GM10266 (cell line): ENCODE measurements at regions not wholly inside any gene's neighbourhood (a gene's known extent, or its start where the extent isn't known, plus 50 kb on each side); places are given as distances from the start of the nearest gene placed in this dataset.

Source experiments
- DNase-seq: peaks from one replicate; pipeline ENCODE4 v3.0.0; 2012; ENCODE audit errors: extremely low spot score
- TF ChIP-seq, protein P1 (sequence below): IDR thresholded peaks from 2 replicates; pipeline ENCODE4 v1.5.1; 2012; ENCODE audit warnings: mild to moderate bottlenecking, low read depth; ENCODE audit not compliant: control insufficient read depth, insufficient read depth; ENCODE audit errors: missing control alignments

DNA sequence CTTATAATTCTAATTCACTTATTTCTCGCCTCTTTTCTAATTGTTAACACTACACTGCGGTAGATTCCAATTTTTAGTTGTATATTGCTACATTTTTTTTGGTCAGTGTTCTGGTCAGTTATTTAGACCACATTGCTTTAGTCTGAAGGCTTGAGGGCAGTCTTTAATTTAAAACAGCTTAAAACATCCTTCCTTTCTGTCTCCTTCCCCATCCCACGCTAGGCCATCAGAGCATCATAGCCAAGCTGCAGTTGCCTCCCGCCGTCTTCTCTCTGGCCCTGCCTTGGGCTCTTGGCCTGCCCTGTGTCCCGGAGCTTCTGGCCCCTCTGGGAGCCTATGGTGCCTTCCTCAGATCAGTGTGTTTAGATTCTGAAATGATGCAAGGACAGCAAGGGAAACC is 52.6 kb upstream of the GLI2 start:
- TF ChIP-seq, protein P1, sequence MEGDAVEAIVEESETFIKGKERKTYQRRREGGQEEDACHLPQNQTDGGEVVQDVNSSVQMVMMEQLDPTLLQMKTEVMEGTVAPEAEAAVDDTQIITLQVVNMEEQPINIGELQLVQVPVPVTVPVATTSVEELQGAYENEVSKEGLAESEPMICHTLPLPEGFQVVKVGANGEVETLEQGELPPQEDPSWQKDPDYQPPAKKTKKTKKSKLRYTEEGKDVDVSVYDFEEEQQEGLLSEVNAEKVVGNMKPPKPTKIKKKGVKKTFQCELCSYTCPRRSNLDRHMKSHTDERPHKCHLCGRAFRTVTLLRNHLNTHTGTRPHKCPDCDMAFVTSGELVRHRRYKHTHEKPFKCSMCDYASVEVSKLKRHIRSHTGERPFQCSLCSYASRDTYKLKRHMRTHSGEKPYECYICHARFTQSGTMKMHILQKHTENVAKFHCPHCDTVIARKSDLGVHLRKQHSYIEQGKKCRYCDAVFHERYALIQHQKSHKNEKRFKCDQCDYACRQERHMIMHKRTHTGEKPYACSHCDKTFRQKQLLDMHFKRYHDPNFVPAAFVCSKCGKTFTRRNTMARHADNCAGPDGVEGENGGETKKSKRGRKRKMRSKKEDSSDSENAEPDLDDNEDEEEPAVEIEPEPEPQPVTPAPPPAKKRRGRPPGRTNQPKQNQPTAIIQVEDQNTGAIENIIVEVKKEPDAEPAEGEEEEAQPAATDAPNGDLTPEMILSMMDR, result no peak
- DNase-seq, result no peak

DNA sequence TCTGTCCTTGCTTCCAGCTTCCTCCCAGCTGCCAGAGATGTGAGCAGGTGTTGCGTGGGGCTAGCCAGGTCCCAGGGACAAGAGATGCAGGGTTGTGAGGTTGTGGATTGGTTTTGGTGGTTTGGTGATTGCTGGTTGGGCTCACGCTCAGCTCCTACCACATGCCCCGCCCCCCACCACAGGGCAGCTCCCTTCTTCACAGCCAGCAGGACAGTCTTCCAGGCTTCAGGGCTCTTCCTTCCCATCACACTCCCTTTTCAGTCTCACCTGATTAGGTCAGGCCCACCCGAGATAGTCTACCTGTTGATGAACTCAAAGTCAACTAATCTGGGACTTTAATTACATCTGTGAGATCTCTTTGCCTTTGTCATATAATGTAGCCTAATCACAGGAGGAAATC is 52.0 kb upstream of the GLI2 start:
- no peak for DNase-seq
- TF ChIP-seq, protein P1, result no peak

DNA sequence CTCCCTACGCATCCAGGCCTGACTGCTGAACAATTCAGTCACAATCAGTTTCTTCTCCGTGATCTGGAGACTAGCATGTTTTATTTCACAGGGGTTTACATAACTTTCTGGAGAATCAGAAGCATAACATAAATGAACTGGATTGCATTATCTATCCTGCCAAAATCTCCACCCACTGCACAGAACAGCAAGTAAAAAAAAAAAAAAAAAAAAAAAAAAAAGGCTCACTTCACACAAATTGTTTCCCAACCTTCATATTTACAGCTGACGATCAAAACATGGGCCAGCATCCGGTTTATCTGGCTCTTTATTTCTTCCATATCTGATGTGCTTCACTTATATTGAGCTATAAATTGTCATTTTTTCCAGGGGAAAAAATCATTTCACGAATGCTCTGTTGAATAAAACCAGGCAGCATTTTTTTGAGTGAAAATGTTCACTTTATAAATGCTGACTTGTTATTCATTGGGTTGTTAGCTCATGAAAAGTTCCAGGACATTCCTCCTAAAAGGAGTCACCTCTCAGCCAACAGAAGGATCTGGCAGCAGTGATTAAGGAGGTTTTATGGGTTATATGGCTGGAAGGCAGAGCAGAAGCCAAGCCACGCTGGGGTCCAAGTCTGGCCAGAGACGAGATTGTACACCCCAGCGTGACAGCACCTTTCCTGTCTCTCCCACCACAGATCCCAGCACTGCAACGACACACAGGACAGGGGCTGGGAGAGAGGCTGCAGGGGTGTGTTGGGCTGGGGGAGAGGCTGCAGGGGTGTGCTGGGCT is 51.2 kb upstream of the GLI2 start:
- no peak for DNase-seq
- TF ChIP-seq, protein P1, result no peak

DNA sequence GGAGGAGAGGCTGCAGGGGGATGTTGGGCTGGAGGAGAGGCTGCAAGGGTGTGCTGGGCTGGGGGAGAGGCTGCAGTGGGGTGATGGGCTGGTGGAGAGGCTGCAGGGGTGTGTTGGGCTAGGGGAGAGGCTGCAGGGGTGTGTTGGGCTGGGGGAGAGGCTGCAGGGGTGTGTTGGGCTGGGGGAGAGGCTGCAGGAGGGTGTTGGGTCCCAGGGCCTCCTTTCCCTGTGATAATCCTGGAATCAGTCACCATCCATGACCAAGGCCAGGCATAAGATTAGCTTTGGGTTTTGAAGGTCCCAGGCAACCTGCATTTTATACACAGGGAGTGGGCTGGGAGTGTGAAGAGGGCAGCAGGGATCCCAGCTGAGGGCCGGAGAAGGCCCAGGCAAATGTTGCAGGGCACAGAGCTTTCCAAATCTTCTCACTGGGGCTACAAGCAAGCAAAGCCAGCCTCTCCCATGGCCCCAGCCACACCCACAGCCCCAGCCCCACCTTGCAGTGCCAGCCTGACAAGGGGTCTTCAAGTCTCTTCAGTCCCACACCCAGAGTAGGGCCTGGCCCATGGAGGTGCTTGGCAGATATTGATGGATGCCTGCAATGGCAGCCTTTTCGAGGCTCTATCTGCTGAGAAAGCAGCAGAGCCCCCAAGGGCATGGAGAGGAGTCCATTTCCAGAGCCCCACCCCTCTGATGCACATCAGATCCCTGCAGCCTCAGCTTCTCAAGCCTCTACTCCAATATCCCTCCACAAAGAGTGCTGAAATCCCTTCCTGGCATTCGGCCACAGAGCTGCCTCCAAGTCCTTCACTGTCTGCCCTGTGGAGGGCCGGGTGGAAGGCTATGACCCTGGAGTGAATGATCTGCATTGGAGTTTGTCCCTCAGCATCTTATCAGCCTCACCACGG is 50.3 kb upstream of the GLI2 start:
- TF ChIP-seq, protein P1, result no peak

More for the DNA sequence above, 50.3 kb upstream of the GLI2 start:
- DNase-seq, result no peak
